ENCODE measurements at regions not wholly inside any gene's neighbourhood (a gene's known extent, or its start where the extent isn't known, plus 50 kb on each side); places are given as distances from the start of the nearest gene placed in this dataset.
A peak's percentile ranks its signal among the peaks of the same experiment; 100 is the strongest.

- DNase-seq (ENCODE audit: low read depth) = peak; percentile 95
- no peaks in the 10 kb centered on the region for H3K36me3 Mint-ChIP-seq (ENCODE audit: low read depth, unreplicated experiment)
- peak overlapping the region; percentile 57 for H2AFZ ChIP-seq (ENCODE audit: low read depth, low read length)
- H3K27me3 Mint-ChIP-seq (ENCODE audit: low read depth, unreplicated experiment) = no peaks in the 10 kb centered on the region
- peaks cover 21% of the 10 kb centered on the region for H3K4me1 ChIP-seq (ENCODE audit: insufficient read depth, low read length)
- H3K9me3 Mint-ChIP-seq (ENCODE audit: unreplicated experiment) = no peaks in the 10 kb centered on the region
- peak overlapping the region; percentile 71 for H3K9ac ChIP-seq (ENCODE audit: low read length)
- H3K27me3 ChIP-seq (ENCODE audit: insufficient read depth, low read length) = no peaks in the 10 kb centered on the region
- no peak overlapping the region for H3K4me3 Mint-ChIP-seq (ENCODE audit: unreplicated experiment)
- H4K20me1 ChIP-seq (ENCODE audit: insufficient read depth, low read length) = no peaks in the 10 kb centered on the region
- H3K9me3 ChIP-seq (ENCODE audit: insufficient read depth, low read depth, low read length) = no peaks in the 10 kb centered on the region
- TF ChIP-seq CTCF (IDR thresholded peaks at IDR 0.05; ENCODE audit: insufficient read depth, low read depth, low read length) = no peak
- TF ChIP-seq EZH2 (IDR thresholded peaks at IDR 0.05; ENCODE audit: insufficient read depth, low read length) = no peak
- H3K4me2 ChIP-seq (ENCODE audit: low read length) = peak overlapping the region; percentile 65
- peak; percentile 100 for FAIRE-seq
- no peak overlapping the region for H3K27ac Mint-ChIP-seq (ENCODE audit: unreplicated experiment)
- H3K27ac ChIP-seq (ENCODE audit: low read depth, low read length) = peak overlapping the region; percentile 89
- no peaks in the 10 kb centered on the region for H3K36me3 ChIP-seq (ENCODE audit: insufficient read depth, low read length)
- no peaks in the 10 kb centered on the region for H3K79me2 ChIP-seq (ENCODE audit: insufficient read depth, low read length)
- H3K4me1 Mint-ChIP-seq (ENCODE audit: low read depth, unreplicated experiment) = peaks cover 5% of the 10 kb centered on the region
- H3K4me3 ChIP-seq (ENCODE audit: insufficient read depth, low read depth, low read length) = peak overlapping the region; percentile 3
Observed at GRCh38 chrX:109840585-109840984, 107.5 kb upstream of the ACSL4 start.

- peak overlapping the region; percentile 47 for H3K27ac ChIP-seq (ENCODE audit: low read depth, low read length)
Observed at GRCh38 chrX:109841257-109841656, 108.2 kb upstream of the ACSL4 start.

More at GRCh38 chrX:109841257-109841656, 108.2 kb upstream of the ACSL4 start:
- Histone ChIP-seq H4K20me1 (ENCODE audit: insufficient read depth, low read length) (no peaks in the 10 kb centered on the region), H3K27me3 (ENCODE audit: insufficient read depth, low read length) (no peaks in the 10 kb centered on the region), H3K9me3 (ENCODE audit: insufficient read depth, low read depth, low read length) (no peaks in the 10 kb centered on the region), H3K9ac (ENCODE audit: low read length) (no peak overlapping the region), H3K4me2 (ENCODE audit: low read length) (peak overlapping the region; percentile 11), H3K36me3 (ENCODE audit: insufficient read depth, low read length) (no peaks in the 10 kb centered on the region), H3K4me1 (ENCODE audit: insufficient read depth, low read length) (peaks cover 21% of the 10 kb centered on the region), H3K4me3 (ENCODE audit: insufficient read depth, low read depth, low read length) (no peak overlapping the region), H2AFZ (ENCODE audit: low read depth, low read length) (no peak overlapping the region), H3K79me2 (ENCODE audit: insufficient read depth, low read length) (no peaks in the 10 kb centered on the region)
- TF ChIP-seq EZH2 (IDR thresholded peaks at IDR 0.05; ENCODE audit: insufficient read depth, low read length) (no peak), CTCF (IDR thresholded peaks at IDR 0.05; ENCODE audit: insufficient read depth, low read depth, low read length) (no peak)
- peak overlapping the region; percentile 72 for H3K27ac Mint-ChIP-seq (ENCODE audit: unreplicated experiment)
- no peaks in the 10 kb centered on the region for H3K36me3 Mint-ChIP-seq (ENCODE audit: low read depth, unreplicated experiment)
- DNase-seq (ENCODE audit: low read depth) (no peak), FAIRE-seq (peak; percentile 65)
- H3K4me3 Mint-ChIP-seq (ENCODE audit: unreplicated experiment) = no peak overlapping the region
- H3K9me3 Mint-ChIP-seq (ENCODE audit: unreplicated experiment) = no peaks in the 10 kb centered on the region
- H3K27me3 Mint-ChIP-seq (ENCODE audit: low read depth, unreplicated experiment) = no peaks in the 10 kb centered on the region
- peaks cover 5% of the 10 kb centered on the region for H3K4me1 Mint-ChIP-seq (ENCODE audit: low read depth, unreplicated experiment)
